Chondrocyte (in vitro differentiated cells): ENCODE measurements at regions not wholly inside any gene's neighbourhood (a gene's known extent, or its start where the extent isn't known, plus 50 kb on each side); places are given as distances from the start of the nearest gene placed in this dataset.

Source experiments
- DNase-seq: peaks from one replicate; pipeline ENCODE4 v3.0.0; 2021; ENCODE audit warnings: mixed read lengths, low spot score
- H3K27ac Mint-ChIP-seq: one replicate; pipeline ENCODE4 v1.8.0; 2021; ENCODE audit warnings: mild to moderate bottlenecking, moderate library complexity, mixed read lengths; ENCODE audit not compliant: unreplicated experiment
- H3K27me3 Mint-ChIP-seq: 2 replicates; pipeline ENCODE4 v1.8.0; 2021; ENCODE audit warnings: low read depth, mixed read lengths
- H3K36me3 Mint-ChIP-seq: 2 replicates; pipeline ENCODE4 v1.8.0; 2021; ENCODE audit warnings: low read depth, mixed read lengths
- H3K4me1 Mint-ChIP-seq: 2 replicates; pipeline ENCODE4 v1.8.0; 2021; ENCODE audit warnings: low read depth, mild to moderate bottlenecking, mixed read lengths
- H3K4me3 Mint-ChIP-seq: one replicate; pipeline ENCODE4 v1.8.0; 2021; ENCODE audit warnings: mild to moderate bottlenecking, moderate library complexity, mixed read lengths; ENCODE audit not compliant: unreplicated experiment
- H3K9me3 Mint-ChIP-seq: 2 replicates; pipeline ENCODE4 v1.8.0; 2021; ENCODE audit warnings: low read depth, mixed read lengths
- CTCF ChIP-seq: fragments of 200-600 bp; sonication (generic); IDR thresholded peaks from 2 replicates; pipeline ENCODE4 v1.5.0; 2021; ENCODE audit warnings: antibody characterized with exemption, mild to moderate bottlenecking, moderate library complexity

GRCh38 chr4:3382251-3382650, 59.5 kb upstream of the HGFAC start:
- H3K4me1 Mint-ChIP-seq = peaks cover 17% of the 10 kb centered on the region
- DNase-seq = no peak
- H3K36me3 Mint-ChIP-seq = peaks cover 7% of the 10 kb centered on the region
- no peak overlapping the region for H3K4me3 Mint-ChIP-seq
- no peak overlapping the region for H3K27ac Mint-ChIP-seq
- H3K27me3 Mint-ChIP-seq = no peaks in the 10 kb centered on the region
- peaks cover 7% of the 10 kb centered on the region for H3K9me3 Mint-ChIP-seq
- TF ChIP-seq CTCF = no peak

- peaks cover 7% of the 10 kb centered on the region for H3K9me3 Mint-ChIP-seq
- no peak overlapping the region for H3K4me3 Mint-ChIP-seq
- H3K27me3 Mint-ChIP-seq = no peaks in the 10 kb centered on the region
- H3K27ac Mint-ChIP-seq = no peak overlapping the region
- peaks cover 26% of the 10 kb centered on the region for H3K4me1 Mint-ChIP-seq
- no peak for TF ChIP-seq CTCF
- DNase-seq = no peak
- H3K36me3 Mint-ChIP-seq = peaks cover 5% of the 10 kb centered on the region
Observed at GRCh38 chr4:3384391-3384770, 57.4 kb upstream of the HGFAC start.

- no peaks in the 10 kb centered on the region for H3K27me3 Mint-ChIP-seq
- no peak for TF ChIP-seq CTCF
- H3K9me3 Mint-ChIP-seq = peaks cover 4% of the 10 kb centered on the region
Observed at GRCh38 chr4:3384771-3385710, 56.7 kb upstream of the HGFAC start.

GRCh38 chr4:3385711-3386420, 55.9 kb upstream of the HGFAC start:
- Mint-ChIP-seq H3K27ac (no peak overlapping the region), H3K4me3 (no peak overlapping the region)

More at GRCh38 chr4:3384771-3385710, 56.7 kb upstream of the HGFAC start:
- Mint-ChIP-seq H3K4me1 (peaks cover 32% of the 10 kb centered on the region), H3K4me3 (no peak overlapping the region), H3K27ac (no peak overlapping the region), H3K36me3 (peaks cover 3% of the 10 kb centered on the region)
- no peak for DNase-seq

More at GRCh38 chr4:3385711-3386420, 55.9 kb upstream of the HGFAC start:
- peaks cover 2% of the 10 kb centered on the region for H3K9me3 Mint-ChIP-seq
- peaks cover 37% of the 10 kb centered on the region for H3K4me1 Mint-ChIP-seq
- peaks cover 2% of the 10 kb centered on the region for H3K36me3 Mint-ChIP-seq
- TF ChIP-seq CTCF = no peak
- DNase-seq = no peak
- H3K27me3 Mint-ChIP-seq = no peaks in the 10 kb centered on the region
